ENCODE measurements at regions not wholly inside any gene's neighbourhood (a gene's known extent, or its start where the extent isn't known, plus 50 kb on each side); places are given as distances from the start of the nearest gene placed in this dataset.

- Histone ChIP-seq H4K20me1 (ENCODE audit: insufficient read depth, low read length) (no peaks in the 10 kb centered on the region), H2AFZ (ENCODE audit: low read depth, low read length) (no peak overlapping the region), H3K27me3 (ENCODE audit: insufficient read depth, low read length) (no peaks in the 10 kb centered on the region), H3K79me2 (ENCODE audit: insufficient read depth, low read length) (no peaks in the 10 kb centered on the region), H3K4me2 (ENCODE audit: low read length) (no peak overlapping the region), H3K9ac (ENCODE audit: low read length) (no peak overlapping the region), H3K4me1 (ENCODE audit: insufficient read depth, low read length) (no peaks in the 10 kb centered on the region), H3K4me3 (ENCODE audit: insufficient read depth, low read depth, low read length) (no peak overlapping the region), H3K36me3 (ENCODE audit: insufficient read depth, low read length) (no peaks in the 10 kb centered on the region), H3K9me3 (ENCODE audit: insufficient read depth, low read depth, low read length) (no peaks in the 10 kb centered on the region), H3K27ac (ENCODE audit: low read depth, low read length) (no peak overlapping the region)
- Mint-ChIP-seq H3K4me3 (ENCODE audit: unreplicated experiment) (no peak overlapping the region), H3K4me1 (ENCODE audit: low read depth, unreplicated experiment) (peaks cover 16% of the 10 kb centered on the region), H3K27me3 (ENCODE audit: low read depth, unreplicated experiment) (no peaks in the 10 kb centered on the region), H3K36me3 (ENCODE audit: low read depth, unreplicated experiment) (no peaks in the 10 kb centered on the region), H3K27ac (ENCODE audit: unreplicated experiment) (no peak overlapping the region), H3K9me3 (ENCODE audit: unreplicated experiment) (no peaks in the 10 kb centered on the region)
- no peak for DNase-seq (ENCODE audit: low read depth)
- no peak for FAIRE-seq
- TF ChIP-seq EZH2 (IDR thresholded peaks at IDR 0.05; ENCODE audit: insufficient read depth, low read length) (no peak), CTCF (IDR thresholded peaks at IDR 0.05; ENCODE audit: insufficient read depth, low read depth, low read length) (no peak)
Observed at GRCh38 chr3:117754841-117755240, 1045.3 kb downstream of the TUSC7 start.

- H3K4me3 ChIP-seq (ENCODE audit: insufficient read depth, low read depth, low read length) = no peak overlapping the region
- no peaks in the 10 kb centered on the region for H3K4me1 ChIP-seq (ENCODE audit: insufficient read depth, low read length)
- H2AFZ ChIP-seq (ENCODE audit: low read depth, low read length) = no peak overlapping the region
- FAIRE-seq (no peak), DNase-seq (ENCODE audit: low read depth) (peak; percentile 29)
- Mint-ChIP-seq H3K27ac (ENCODE audit: unreplicated experiment) (peak overlapping the region; percentile 1), H3K27me3 (ENCODE audit: low read depth, unreplicated experiment) (no peaks in the 10 kb centered on the region), H3K4me3 (ENCODE audit: unreplicated experiment) (no peak overlapping the region), H3K36me3 (ENCODE audit: low read depth, unreplicated experiment) (no peaks in the 10 kb centered on the region), H3K4me1 (ENCODE audit: low read depth, unreplicated experiment) (peaks cover 15% of the 10 kb centered on the region), H3K9me3 (ENCODE audit: unreplicated experiment) (no peaks in the 10 kb centered on the region)
- no peak for TF ChIP-seq EZH2 (IDR thresholded peaks at IDR 0.05; ENCODE audit: insufficient read depth, low read length)
- no peak for TF ChIP-seq CTCF (IDR thresholded peaks at IDR 0.05; ENCODE audit: insufficient read depth, low read depth, low read length)
- no peaks in the 10 kb centered on the region for H3K36me3 ChIP-seq (ENCODE audit: insufficient read depth, low read length)
- H3K27me3 ChIP-seq (ENCODE audit: insufficient read depth, low read length) = no peaks in the 10 kb centered on the region
- H4K20me1 ChIP-seq (ENCODE audit: insufficient read depth, low read length) = no peaks in the 10 kb centered on the region
- no peak overlapping the region for H3K4me2 ChIP-seq (ENCODE audit: low read length)
- H3K9ac ChIP-seq (ENCODE audit: low read length) = no peak overlapping the region
- H3K79me2 ChIP-seq (ENCODE audit: insufficient read depth, low read length) = no peaks in the 10 kb centered on the region
- no peaks in the 10 kb centered on the region for H3K9me3 ChIP-seq (ENCODE audit: insufficient read depth, low read depth, low read length)
- H3K27ac ChIP-seq (ENCODE audit: low read depth, low read length) = no peak overlapping the region
Observed at GRCh38 chr3:117756563-117756962, 1047.0 kb downstream of the TUSC7 start.

GRCh38 chr3:117761703-117762620, 1052.4 kb downstream of the TUSC7 start:
- Histone ChIP-seq H3K9me3 (ENCODE audit: insufficient read depth, low read depth, low read length) (no peaks in the 10 kb centered on the region), H3K4me1 (ENCODE audit: insufficient read depth, low read length) (no peaks in the 10 kb centered on the region), H3K27me3 (ENCODE audit: insufficient read depth, low read length) (no peaks in the 10 kb centered on the region), H3K4me3 (ENCODE audit: insufficient read depth, low read depth, low read length) (no peak overlapping the region), H3K36me3 (ENCODE audit: insufficient read depth, low read length) (no peaks in the 10 kb centered on the region), H3K79me2 (ENCODE audit: insufficient read depth, low read length) (no peaks in the 10 kb centered on the region), H3K9ac (ENCODE audit: low read length) (no peak overlapping the region), H4K20me1 (ENCODE audit: insufficient read depth, low read length) (no peaks in the 10 kb centered on the region), H3K4me2 (ENCODE audit: low read length) (no peak overlapping the region), H3K27ac (ENCODE audit: low read depth, low read length) (no peak overlapping the region), H2AFZ (ENCODE audit: low read depth, low read length) (no peak overlapping the region)
- DNase-seq (ENCODE audit: low read depth) = no peak
- Mint-ChIP-seq H3K36me3 (ENCODE audit: low read depth, unreplicated experiment) (no peaks in the 10 kb centered on the region), H3K4me1 (ENCODE audit: low read depth, unreplicated experiment) (peaks cover 14% of the 10 kb centered on the region), H3K27me3 (ENCODE audit: low read depth, unreplicated experiment) (peaks cover 3% of the 10 kb centered on the region), H3K4me3 (ENCODE audit: unreplicated experiment) (no peak overlapping the region), H3K9me3 (ENCODE audit: unreplicated experiment) (no peaks in the 10 kb centered on the region), H3K27ac (ENCODE audit: unreplicated experiment) (no peak overlapping the region)
- TF ChIP-seq CTCF (IDR thresholded peaks at IDR 0.05; ENCODE audit: insufficient read depth, low read depth, low read length) (no peak), EZH2 (IDR thresholded peaks at IDR 0.05; ENCODE audit: insufficient read depth, low read length) (no peak)
- no peak for FAIRE-seq

Data from astrocyte (in vitro differentiated cells and primary cell).